GM21717 (cell line): ENCODE measurements at regions not wholly inside any gene's neighbourhood (a gene's known extent, or its start where the extent isn't known, plus 50 kb on each side); places are given as distances from the start of the nearest gene placed in this dataset.
"Not testable (repeated sequence)": the region's sequence is repeated elsewhere in the genome, so short reads cannot be mapped to it uniquely, and the experiment has no call there.

Experiments
- ATAC-seq: cut with Tn5 transposase; IDR thresholded peaks from one replicate; pipeline ENCODE4 v1.9.1; 2021; ENCODE audit warnings: mild to moderate bottlenecking, moderate library complexity; ENCODE audit not compliant: unreplicated experiment

- ATAC-seq, result not testable (repeated sequence)
Observed at GRCh38 chr16:29087673-29088072, 102.8 kb downstream of the LAT start.

GRCh38 chr16:29081829-29082639 is 97.2 kb downstream of the LAT start:
- not testable (repeated sequence) for ATAC-seq

- peak; percentile 83 for ATAC-seq
Observed at GRCh38 chr16:29074554-29075402, 89.9 kb downstream of the LAT start.

GRCh38 chr16:29062235-29062634 is 77.4 kb downstream of the LAT start:
- ATAC-seq, result not testable (repeated sequence)

- ATAC-seq, result not testable (repeated sequence)
Observed at GRCh38 chr16:29061467-29061921, 76.6 kb downstream of the LAT start.

GRCh38 chr16:29060022-29060810 is 75.4 kb downstream of the LAT start:
- not testable (repeated sequence) for ATAC-seq

GRCh38 chr16:29059575-29059974 is 74.7 kb downstream of the LAT start:
- ATAC-seq, result not testable (repeated sequence)
